ENCODE measurements at regions not wholly inside any gene's neighbourhood (a gene's known extent, or its start where the extent isn't known, plus 50 kb on each side); places are given as distances from the start of the nearest gene placed in this dataset.

DNA sequence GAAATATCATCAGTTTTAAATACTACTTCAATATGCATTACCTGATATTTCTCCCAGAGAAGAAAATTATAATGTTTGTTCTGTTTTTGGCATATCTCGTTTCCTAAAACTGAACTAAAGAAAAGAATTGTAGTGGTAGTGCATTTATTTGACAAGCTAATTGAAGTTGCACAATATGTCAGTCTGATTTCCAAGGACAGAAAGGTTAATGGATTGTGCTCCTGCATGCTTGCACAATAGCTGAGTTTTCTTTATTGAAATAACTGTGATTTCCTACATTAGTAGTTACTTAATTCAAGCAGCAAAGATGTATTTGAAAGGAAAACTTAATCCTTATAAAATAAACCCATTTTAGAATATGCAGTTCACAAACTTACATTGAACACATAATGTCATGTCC is 2047.7 kb downstream of the NCAM2 start:
- no peak overlapping the region for H2AFZ ChIP-seq (ENCODE audit: low read depth, low read length, poor library complexity, severe bottlenecking)
- H3K27ac ChIP-seq (ENCODE audit: low read depth, low read length), result no peak overlapping the region
- TF ChIP-seq EZH2 (IDR thresholded peaks at IDR 0.05) (no peak), EGR1 (IDR thresholded peaks at IDR 0.05; ENCODE audit: low read depth) (no peak), POLR2A (IDR thresholded peaks at IDR 0.05; ENCODE audit: borderline replicate concordance, extremely low read depth, insufficient read depth, insufficient read length) (no peak), TCF7L2 (IDR thresholded peaks at IDR 0.05; ENCODE audit: borderline replicate concordance, extremely low read depth, insufficient read depth, insufficient read length) (no peak), EZH2phosphoT487 (IDR thresholded peaks at IDR 0.05; ENCODE audit: borderline replicate concordance) (no peak), ZFX (IDR thresholded peaks at IDR 0.05) (no peak), CEBPB (IDR thresholded peaks at IDR 0.05; ENCODE audit: low read depth) (no peak), CBX3 (IDR thresholded peaks at IDR 0.05; ENCODE audit: low read depth) (no peak)
- TF ChIP-seq, protein P1, sequence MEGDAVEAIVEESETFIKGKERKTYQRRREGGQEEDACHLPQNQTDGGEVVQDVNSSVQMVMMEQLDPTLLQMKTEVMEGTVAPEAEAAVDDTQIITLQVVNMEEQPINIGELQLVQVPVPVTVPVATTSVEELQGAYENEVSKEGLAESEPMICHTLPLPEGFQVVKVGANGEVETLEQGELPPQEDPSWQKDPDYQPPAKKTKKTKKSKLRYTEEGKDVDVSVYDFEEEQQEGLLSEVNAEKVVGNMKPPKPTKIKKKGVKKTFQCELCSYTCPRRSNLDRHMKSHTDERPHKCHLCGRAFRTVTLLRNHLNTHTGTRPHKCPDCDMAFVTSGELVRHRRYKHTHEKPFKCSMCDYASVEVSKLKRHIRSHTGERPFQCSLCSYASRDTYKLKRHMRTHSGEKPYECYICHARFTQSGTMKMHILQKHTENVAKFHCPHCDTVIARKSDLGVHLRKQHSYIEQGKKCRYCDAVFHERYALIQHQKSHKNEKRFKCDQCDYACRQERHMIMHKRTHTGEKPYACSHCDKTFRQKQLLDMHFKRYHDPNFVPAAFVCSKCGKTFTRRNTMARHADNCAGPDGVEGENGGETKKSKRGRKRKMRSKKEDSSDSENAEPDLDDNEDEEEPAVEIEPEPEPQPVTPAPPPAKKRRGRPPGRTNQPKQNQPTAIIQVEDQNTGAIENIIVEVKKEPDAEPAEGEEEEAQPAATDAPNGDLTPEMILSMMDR (IDR thresholded peaks at IDR 0.05 in 2 of 3, conservative IDR thresholded peaks at IDR 0.05 in 1 of 3; ENCODE audit: borderline replicate concordance in 1 of 3, insufficient read depth in 1 of 3, low read depth in 2 of 3, low read length in 2 of 3), result no peak
- H3K4me3 ChIP-seq (replicated peaks in 1 of 2; ENCODE audit: low read depth in 1 of 2, low read length in 2 of 2), result no peak overlapping the region
- H3K4me2 ChIP-seq (ENCODE audit: low read length), result no peak overlapping the region
- no peaks in the 10 kb centered on the region for H3K79me2 ChIP-seq (ENCODE audit: insufficient read depth, low read length)
- no TSS peak for BruUV-seq (replicated peaks)
- H3K9me2 ChIP-seq (ENCODE audit: insufficient read depth), result no peaks in the 10 kb centered on the region
- DNase-seq (ENCODE audit: low read depth, low spot score) (no peak), ATAC-seq (no peak)
- intact Hi-C loops (cut with micrococcal nuclease), result no loop called here
- no peaks in the 10 kb centered on the region for H3K4me1 ChIP-seq (ENCODE audit: control insufficient read depth in 1 of 2, insufficient read depth in 2 of 2, low read length in 2 of 2)
- no peaks in the 10 kb centered on the region for H4K20me1 ChIP-seq (ENCODE audit: insufficient read depth)
- no peaks in the 10 kb centered on the region for H3K27me3 ChIP-seq (ENCODE audit: insufficient read depth, low read length)
- POLR2A ChIA-PET, result no interaction called here
- RAD21 ChIA-PET (ENCODE audit: low non-redundant PET in 1 of 2, low total read pairs in 2 of 2, uncharacterized antibody in 2 of 2, unreplicated experiment in 2 of 2), result no interaction called here
- CTCF ChIA-PET, result no interaction called here
- no peaks in the 10 kb centered on the region for H3K36me3 ChIP-seq (ENCODE audit: control insufficient read depth in 1 of 2, insufficient read depth in 2 of 2, low read length in 2 of 2)
- no peak overlapping the region for H3K9ac ChIP-seq (ENCODE audit: low read length)
- peaks cover 23 to 26% of the 10 kb centered on the region in 2 experiments; a peak in 3 of 4 replicates for H3K9me3 ChIP-seq (ENCODE audit: control insufficient read depth in 1 of 2, insufficient read depth in 1 of 2, low read depth in 1 of 2, low read length in 2 of 2)

DNA sequence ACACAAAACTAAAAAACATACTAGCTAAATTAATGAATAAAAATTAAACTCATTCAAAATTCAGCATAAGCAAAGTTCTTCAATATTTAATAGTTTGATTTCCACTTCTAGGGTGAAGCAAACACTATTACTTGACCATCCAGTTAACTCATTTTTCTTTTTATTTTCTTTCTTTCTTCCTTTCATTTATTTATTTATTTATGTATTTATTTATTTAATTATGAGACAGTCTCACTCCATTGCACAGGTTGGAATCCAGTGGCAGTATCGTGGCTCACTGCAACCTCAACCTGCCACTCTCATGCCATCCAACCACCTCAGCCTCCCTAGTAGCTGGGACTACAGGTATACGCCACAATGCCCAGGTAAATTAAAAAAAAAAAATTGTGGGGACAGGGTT is 2069.5 kb downstream of the NCAM2 start:
- H3K27ac ChIP-seq (ENCODE audit: low read depth, low read length), result no peak overlapping the region
- H3K4me1 ChIP-seq (ENCODE audit: control insufficient read depth in 1 of 2, insufficient read depth in 2 of 2, low read length in 2 of 2), result no peaks in the 10 kb centered on the region
- intact Hi-C loops (cut with micrococcal nuclease), result no loop called here
- H2AFZ ChIP-seq (ENCODE audit: low read depth, low read length, poor library complexity, severe bottlenecking), result no peak overlapping the region
- H3K27me3 ChIP-seq (ENCODE audit: insufficient read depth, low read length), result no peaks in the 10 kb centered on the region
- H3K9me2 ChIP-seq (ENCODE audit: insufficient read depth), result no peaks in the 10 kb centered on the region
- ATAC-seq, result no peak
- BruUV-seq (replicated peaks), result no TSS peak
- DNase-seq (ENCODE audit: low read depth, low spot score), result no peak
- CTCF ChIA-PET, result no interaction called here
- no peaks in the 10 kb centered on the region for H3K79me2 ChIP-seq (ENCODE audit: insufficient read depth, low read length)
- peaks cover 10 to 25% of the 10 kb centered on the region in 2 experiments; a peak in 3 of 4 replicates for H3K9me3 ChIP-seq (ENCODE audit: control insufficient read depth in 1 of 2, insufficient read depth in 1 of 2, low read depth in 1 of 2, low read length in 2 of 2)
- RAD21 ChIA-PET (ENCODE audit: low non-redundant PET in 1 of 2, low total read pairs in 2 of 2, uncharacterized antibody in 2 of 2, unreplicated experiment in 2 of 2), result no interaction called here
- no peak overlapping the region for H3K9ac ChIP-seq (ENCODE audit: low read length)
- no peaks in the 10 kb centered on the region for H3K36me3 ChIP-seq (ENCODE audit: control insufficient read depth in 1 of 2, insufficient read depth in 2 of 2, low read length in 2 of 2)
- POLR2A ChIA-PET, result no interaction called here
- no peaks in the 10 kb centered on the region for H4K20me1 ChIP-seq (ENCODE audit: insufficient read depth)
- TF ChIP-seq TCF7L2 (IDR thresholded peaks at IDR 0.05; ENCODE audit: borderline replicate concordance, extremely low read depth, insufficient read depth, insufficient read length), result no peak
- H3K4me2 ChIP-seq (ENCODE audit: low read length), result no peak overlapping the region
- H3K4me3 ChIP-seq (replicated peaks in 1 of 2; ENCODE audit: low read depth in 1 of 2, low read length in 2 of 2), result no peak overlapping the region

Measured in HCT116 (cell line).